HepG2 (cell line): ENCODE measurements at regions not wholly inside any gene's neighbourhood (a gene's known extent, or its start where the extent isn't known, plus 50 kb on each side); places are given as distances from the start of the nearest gene placed in this dataset.

ENCODE experiments used
- CHD2 ChIP-seq: IDR thresholded peaks from 2 replicates; pipeline ENCODE4 v1.6.1; 2011; ENCODE audit warnings: low read depth, low read length, improper control_type of control experiment
- HMG20A ChIP-seq: IDR thresholded peaks from 2 replicates; pipeline ENCODE4 v1.6.1; 2016; ENCODE audit warnings: borderline replicate concordance
- MBD4 ChIP-seq: IDR thresholded peaks from 2 replicates; pipeline ENCODE4 v1.6.1; 2012; ENCODE audit warnings: low read length, inconsistent platforms, borderline replicate concordance
- PAF1 ChIP-seq: IDR thresholded peaks from 2 replicates; pipeline ENCODE4 v1.6.1; 2016; ENCODE audit warnings: missing genetic modification reagents, missing compliant biosample characterization
- POLR2A ChIP-seq, 2 experiments: IDR thresholded peaks; 2 replicates each; pipeline ENCODE4 v1.6.1; 2011; ENCODE audit warnings: low read depth in 2 of 2, low read length in 2 of 2, mild to moderate bottlenecking in 1 of 2, moderate library complexity in 1 of 2; ENCODE audit not compliant: insufficient read depth in 1 of 2
- TCF7 ChIP-seq: sonication (generic); IDR thresholded peaks from 2 replicates; pipeline ENCODE4 v1.6.1; 2016; ENCODE audit warnings: antibody characterized with exemption, low read depth
- TGIF2 ChIP-seq: IDR thresholded peaks from 2 replicates; pipeline ENCODE4 v1.6.1; 2016; ENCODE audit warnings: control low read depth, missing compliant biosample characterization
- ZC3H4 ChIP-seq: sonication (generic); formaldehyde crosslinking; IDR thresholded peaks from 2 replicates; pipeline ENCODE4 v1.4.0; 2020; ENCODE audit warnings: missing genetic modification reagents, borderline replicate concordance
- ZNF138 ChIP-seq: sonication (generic); formaldehyde crosslinking; IDR thresholded peaks from 2 replicates; pipeline ENCODE4 v1.5.0; 2020; ENCODE audit warnings: mild to moderate bottlenecking, low read depth, missing genetic modification reagents
- ZNF142 ChIP-seq: sonication (generic); formaldehyde crosslinking; IDR thresholded peaks from 2 replicates; pipeline ENCODE4 v1.4.0; 2020; ENCODE audit warnings: missing genetic modification reagents

GRCh38 chr3:17865631-17866030, 123.2 kb upstream of the TBC1D5 start:
- TF ChIP-seq HMG20A: no peak
- TF ChIP-seq PAF1 (CRISPR knock-in tag): no peak
- no peak for TF ChIP-seq ZNF138 (CRISPR knock-in tag)
- TF ChIP-seq MBD4: no peak
- TF ChIP-seq ZNF142 (CRISPR knock-in tag): no peak
- TF ChIP-seq TCF7: no peak
- TF ChIP-seq CHD2: no peak
- no peak for TF ChIP-seq TGIF2 (CRISPR knock-in tag)
- TF ChIP-seq POLR2A (IDR thresholded peaks at IDR 0.05; ENCODE audit: insufficient read depth in 1 of 2, low read depth in 2 of 2, low read length in 2 of 2): no peak
- no peak for TF ChIP-seq ZC3H4
